IPS-20b (cell line): ENCODE measurements at regions not wholly inside any gene's neighbourhood (a gene's known extent, or its start where the extent isn't known, plus 50 kb on each side); places are given as distances from the start of the nearest gene placed in this dataset.

ENCODE experiments used
- H3K27ac ChIP-seq: one replicate; pipeline ENCODE4 v1.5.1; 2013; ENCODE audit warnings: low read length
- H3K27me3 ChIP-seq: 2 replicates; pipeline ENCODE4 v1.6.1; 2013; ENCODE audit warnings: mild to moderate bottlenecking, low read length, inconsistent platforms; ENCODE audit not compliant: insufficient read depth
- H3K36me3 ChIP-seq: 2 replicates; pipeline ENCODE4 v1.6.1; 2013; ENCODE audit warnings: low read depth, mild to moderate bottlenecking, inconsistent platforms, low read length, moderate library complexity; ENCODE audit not compliant: insufficient read depth
- H3K4me1 ChIP-seq: 2 replicates; pipeline ENCODE4 v1.6.1; 2013; ENCODE audit warnings: mild to moderate bottlenecking, control low read depth, inconsistent platforms, low read length, moderate library complexity; ENCODE audit not compliant: insufficient read depth
- H3K4me3 ChIP-seq: 2 replicates; pipeline ENCODE4 v1.5.1; 2013; ENCODE audit warnings: mild to moderate bottlenecking, low read length, inconsistent platforms
- H3K9ac ChIP-seq: 2 replicates; pipeline ENCODE4 v1.6.1; 2013; ENCODE audit warnings: low read depth, mild to moderate bottlenecking, inconsistent platforms, low read length, moderate library complexity
- H3K9me3 ChIP-seq: 2 replicates; pipeline ENCODE4 v1.6.1; 2013; ENCODE audit warnings: mild to moderate bottlenecking, low read depth, low read length, inconsistent platforms; ENCODE audit not compliant: insufficient read depth

- no peak overlapping the region for H3K27ac ChIP-seq
- no peaks in the 10 kb centered on the region for H3K36me3 ChIP-seq
- H3K9me3 ChIP-seq, result no peaks in the 10 kb centered on the region
- no peak overlapping the region for H3K4me3 ChIP-seq
- peaks cover 16% of the 10 kb centered on the region; the same call in 1 of the 2 replicates for H3K4me1 ChIP-seq
- no peaks in the 10 kb centered on the region for H3K27me3 ChIP-seq
- H3K9ac ChIP-seq, result no peak overlapping the region
Measured at GRCh38 chr12:23098110-23098509, 473.1 kb downstream of the ETNK1 start.

- no peaks in the 10 kb centered on the region for H3K36me3 ChIP-seq
- peaks cover 16% of the 10 kb centered on the region; the same call in 1 of the 2 replicates for H3K4me1 ChIP-seq
- no peak overlapping the region for H3K9ac ChIP-seq
- no peak overlapping the region for H3K27ac ChIP-seq
- H3K27me3 ChIP-seq, result no peaks in the 10 kb centered on the region
- H3K4me3 ChIP-seq, result no peak overlapping the region
- no peaks in the 10 kb centered on the region for H3K9me3 ChIP-seq
Measured at GRCh38 chr12:23098517-23098916, 473.5 kb downstream of the ETNK1 start.

DNA sequence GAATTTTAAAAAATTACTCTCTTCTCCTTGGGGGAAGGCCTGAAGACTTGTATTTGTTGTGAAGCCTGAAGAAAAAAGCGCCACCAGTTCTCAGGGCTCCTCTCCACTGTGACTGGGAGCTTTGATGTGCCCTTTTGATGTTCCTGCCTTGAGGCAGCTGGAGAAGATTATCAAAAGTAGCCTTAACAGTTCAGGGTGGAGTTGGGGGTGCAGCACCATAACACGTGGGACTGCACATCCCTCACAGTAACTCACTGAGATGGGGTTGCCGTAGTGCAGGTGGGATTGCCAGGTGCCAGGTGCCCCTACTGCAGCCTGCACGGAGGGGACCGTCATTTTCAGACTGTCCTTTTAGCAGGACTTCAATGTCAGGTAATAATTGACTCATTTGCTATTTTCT, 474.1 kb downstream of the ETNK1 start:
- Histone ChIP-seq H3K9me3 (no peaks in the 10 kb centered on the region), H3K27ac (no peak overlapping the region), H3K4me3 (no peak overlapping the region), H3K27me3 (no peaks in the 10 kb centered on the region), H3K9ac (no peak overlapping the region), H3K4me1 (peaks cover 16% of the 10 kb centered on the region; the same call in 1 of the 2 replicates), H3K36me3 (no peaks in the 10 kb centered on the region)

- Histone ChIP-seq H3K9ac (no peak overlapping the region), H3K4me1 (peaks cover 16% of the 10 kb centered on the region; the same call in 1 of the 2 replicates), H3K27ac (no peak overlapping the region), H3K4me3 (no peak overlapping the region), H3K9me3 (no peaks in the 10 kb centered on the region), H3K27me3 (no peaks in the 10 kb centered on the region), H3K36me3 (no peaks in the 10 kb centered on the region)
Measured at GRCh38 chr12:23099604-23100003, 474.6 kb downstream of the ETNK1 start.

DNA sequence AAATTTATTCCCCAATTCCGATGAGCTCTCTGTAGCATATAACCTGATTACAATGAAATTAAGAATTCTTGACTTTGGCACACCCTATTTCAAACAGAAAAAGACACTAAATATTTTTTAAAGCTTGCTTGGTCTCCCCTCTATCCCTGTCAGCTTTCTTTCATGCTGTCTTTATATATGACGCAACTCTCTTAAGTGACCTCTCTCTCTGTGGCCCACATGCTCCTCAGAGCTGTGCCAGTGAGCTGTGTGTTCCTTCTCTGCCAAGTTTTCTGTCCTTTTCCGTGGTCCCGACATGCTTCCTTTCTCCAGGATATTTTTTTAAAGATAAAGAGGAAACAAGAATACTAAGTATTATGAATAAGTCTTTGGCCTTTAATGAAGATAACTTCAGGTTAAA, 484.0 kb downstream of the ETNK1 start:
- Histone ChIP-seq H3K27ac (no peak overlapping the region), H3K27me3 (no peaks in the 10 kb centered on the region), H3K36me3 (no peaks in the 10 kb centered on the region), H3K4me3 (no peak overlapping the region), H3K4me1 (no peaks in the 10 kb centered on the region), H3K9ac (no peak overlapping the region), H3K9me3 (no peaks in the 10 kb centered on the region)

DNA sequence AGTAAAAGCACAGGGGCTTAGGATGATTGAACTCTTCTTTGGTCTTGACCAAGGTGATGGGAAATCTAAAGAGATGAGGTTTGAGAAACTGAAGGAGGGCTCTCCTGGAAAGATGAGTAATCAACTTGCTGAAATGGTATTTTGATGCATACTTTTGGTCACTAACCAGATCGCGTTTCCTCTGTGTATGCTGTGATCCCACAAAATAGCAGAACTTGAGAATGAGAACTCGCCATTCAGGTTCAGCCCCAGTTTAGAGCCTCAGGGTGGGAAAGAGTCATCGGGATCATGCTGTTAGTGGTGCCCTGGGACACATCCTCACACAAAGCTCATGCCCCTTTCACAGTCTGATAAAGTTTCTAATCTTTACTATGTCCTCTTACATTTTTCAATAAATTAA, 488.8 kb downstream of the ETNK1 start:
- Histone ChIP-seq H3K4me1 (no peaks in the 10 kb centered on the region), H3K27me3 (no peaks in the 10 kb centered on the region)

DNA sequence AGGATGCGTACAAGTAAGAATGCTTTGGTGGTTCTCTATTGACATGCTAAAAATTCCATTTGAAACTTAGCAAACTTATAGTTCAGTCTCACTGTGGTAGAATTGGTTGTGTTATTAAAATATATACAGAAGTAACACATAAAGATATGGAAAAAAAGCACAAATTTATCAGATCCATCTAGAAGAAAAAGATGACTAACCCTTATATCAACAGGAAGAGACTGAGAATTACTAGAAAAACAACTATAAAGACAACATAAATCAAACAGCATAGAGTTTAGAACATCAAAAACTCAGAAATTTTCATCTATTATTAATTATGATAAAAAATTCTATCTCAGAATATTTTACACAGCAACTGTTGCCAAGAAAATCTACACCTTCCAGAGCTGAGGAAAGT, 491.0 kb downstream of the ETNK1 start:
- Histone ChIP-seq H3K4me3 (no peak overlapping the region), H3K27ac (no peak overlapping the region), H3K27me3 (no peaks in the 10 kb centered on the region), H3K36me3 (no peaks in the 10 kb centered on the region), H3K4me1 (no peaks in the 10 kb centered on the region), H3K9me3 (no peaks in the 10 kb centered on the region), H3K9ac (no peak overlapping the region)

More for the DNA sequence above, 488.8 kb downstream of the ETNK1 start:
- Histone ChIP-seq H3K4me3 (no peak overlapping the region), H3K36me3 (no peaks in the 10 kb centered on the region), H3K27ac (no peak overlapping the region), H3K9ac (no peak overlapping the region), H3K9me3 (no peaks in the 10 kb centered on the region)

GRCh38 chr12:23126794-23127193, 501.8 kb downstream of the ETNK1 start:
- Histone ChIP-seq H3K9ac (no peak overlapping the region), H3K4me3 (no peak overlapping the region), H3K27me3 (no peaks in the 10 kb centered on the region), H3K9me3 (no peaks in the 10 kb centered on the region), H3K36me3 (no peaks in the 10 kb centered on the region), H3K27ac (no peak overlapping the region), H3K4me1 (peaks cover 10% of the 10 kb centered on the region; the same call in 1 of the 2 replicates)

- Histone ChIP-seq H3K27me3 (no peaks in the 10 kb centered on the region), H3K4me1 (peaks cover 10% of the 10 kb centered on the region; the same call in 1 of the 2 replicates), H3K27ac (no peak overlapping the region), H3K9ac (no peak overlapping the region), H3K9me3 (no peaks in the 10 kb centered on the region), H3K36me3 (no peaks in the 10 kb centered on the region), H3K4me3 (no peak overlapping the region)
Measured at GRCh38 chr12:23127701-23128100, 502.7 kb downstream of the ETNK1 start.

GRCh38 chr12:23128462-23128861, 503.5 kb downstream of the ETNK1 start:
- Histone ChIP-seq H3K9ac (no peak overlapping the region), H3K36me3 (no peaks in the 10 kb centered on the region), H3K9me3 (no peaks in the 10 kb centered on the region), H3K4me1 (peaks cover 10% of the 10 kb centered on the region; the same call in 1 of the 2 replicates), H3K4me3 (peak overlapping the region; percentile 27), H3K27me3 (no peaks in the 10 kb centered on the region), H3K27ac (no peak overlapping the region)

DNA sequence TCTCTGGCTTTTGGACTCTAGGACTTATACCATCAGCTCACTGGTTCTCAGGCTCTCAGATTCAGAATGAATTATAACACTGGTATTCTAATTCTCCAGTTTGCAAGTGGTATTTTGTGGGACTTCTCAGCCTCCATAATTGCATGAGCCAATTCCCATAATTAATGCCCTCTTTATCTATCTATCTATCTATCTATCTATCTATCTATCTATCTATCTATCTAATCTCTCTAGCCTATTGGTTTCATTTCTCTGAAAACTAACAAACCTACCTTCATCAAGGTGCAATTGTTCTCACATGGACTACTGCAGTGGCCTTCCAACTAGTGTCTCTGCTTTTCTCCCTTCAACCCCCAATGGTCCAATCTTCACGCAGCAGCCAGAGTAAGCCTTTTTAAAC, 507.4 kb downstream of the ETNK1 start:
- H3K4me1 ChIP-seq, result peaks cover 10% of the 10 kb centered on the region; the same call in 1 of the 2 replicates
- H3K27me3 ChIP-seq, result no peaks in the 10 kb centered on the region
- H3K27ac ChIP-seq, result no peak overlapping the region
- no peaks in the 10 kb centered on the region for H3K9me3 ChIP-seq
- H3K9ac ChIP-seq, result no peak overlapping the region
- no peak overlapping the region for H3K4me3 ChIP-seq
- H3K36me3 ChIP-seq, result no peaks in the 10 kb centered on the region

- Histone ChIP-seq H3K4me3 (no peak overlapping the region), H3K36me3 (no peaks in the 10 kb centered on the region), H3K9me3 (no peaks in the 10 kb centered on the region), H3K27me3 (no peaks in the 10 kb centered on the region), H3K9ac (no peak overlapping the region), H3K27ac (no peak overlapping the region), H3K4me1 (peaks cover 5% of the 10 kb centered on the region; the same call in 1 of the 2 replicates)
Measured at GRCh38 chr12:23133471-23133870, 508.5 kb downstream of the ETNK1 start.
